Hepatocyte (in vitro differentiated cells): ENCODE measurements at regions not wholly inside any gene's neighbourhood (a gene's known extent, or its start where the extent isn't known, plus 50 kb on each side); places are given as distances from the start of the nearest gene placed in this dataset.

ENCODE experiments used
- EZH2 ChIP-seq: fragments of 200-600 bp; sonication (generic); IDR thresholded peaks from 2 replicates; pipeline ENCODE4 v1.6.1; 2016; ENCODE audit warnings: antibody characterized with exemption, mild to moderate bottlenecking, borderline replicate concordance
- EZH2phosphoT487 ChIP-seq: fragments of 200-600 bp; sonication (generic); IDR thresholded peaks from one replicate; pipeline ENCODE4 v1.6.1; 2018; ENCODE audit warnings: antibody characterized with exemption, mild to moderate bottlenecking, low read depth, moderate library complexity; ENCODE audit not compliant: unreplicated experiment, severe bottlenecking
- TF ChIP-seq, protein P1 (sequence below): fragments of 200-600 bp; sonication (generic); IDR thresholded peaks from 2 replicates; pipeline ENCODE4 v1.5.1; 2016; ENCODE audit warnings: antibody characterized with exemption, mild to moderate bottlenecking; ENCODE audit not compliant: poor library complexity

DNA sequence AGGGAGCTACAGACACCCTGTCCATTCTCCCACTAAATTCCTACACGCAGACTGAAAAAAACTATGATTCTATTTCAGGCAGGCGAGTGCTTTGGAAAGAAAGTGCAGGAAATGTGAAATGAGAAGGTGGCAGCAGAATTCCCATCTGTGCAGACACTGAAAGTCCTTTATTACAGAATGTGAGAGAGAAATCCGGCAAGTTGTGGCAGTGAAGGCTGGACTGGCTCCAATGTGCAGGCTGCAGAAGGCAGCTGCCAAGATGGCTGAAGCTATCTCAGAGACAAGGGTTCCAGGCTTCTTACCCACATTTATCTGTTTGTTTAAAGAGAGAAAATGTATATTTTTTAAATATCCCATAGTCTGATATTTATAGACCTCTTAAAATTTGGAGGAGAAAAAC is 161.8 kb upstream of the VLDLR start:
- TF ChIP-seq, protein P1, sequence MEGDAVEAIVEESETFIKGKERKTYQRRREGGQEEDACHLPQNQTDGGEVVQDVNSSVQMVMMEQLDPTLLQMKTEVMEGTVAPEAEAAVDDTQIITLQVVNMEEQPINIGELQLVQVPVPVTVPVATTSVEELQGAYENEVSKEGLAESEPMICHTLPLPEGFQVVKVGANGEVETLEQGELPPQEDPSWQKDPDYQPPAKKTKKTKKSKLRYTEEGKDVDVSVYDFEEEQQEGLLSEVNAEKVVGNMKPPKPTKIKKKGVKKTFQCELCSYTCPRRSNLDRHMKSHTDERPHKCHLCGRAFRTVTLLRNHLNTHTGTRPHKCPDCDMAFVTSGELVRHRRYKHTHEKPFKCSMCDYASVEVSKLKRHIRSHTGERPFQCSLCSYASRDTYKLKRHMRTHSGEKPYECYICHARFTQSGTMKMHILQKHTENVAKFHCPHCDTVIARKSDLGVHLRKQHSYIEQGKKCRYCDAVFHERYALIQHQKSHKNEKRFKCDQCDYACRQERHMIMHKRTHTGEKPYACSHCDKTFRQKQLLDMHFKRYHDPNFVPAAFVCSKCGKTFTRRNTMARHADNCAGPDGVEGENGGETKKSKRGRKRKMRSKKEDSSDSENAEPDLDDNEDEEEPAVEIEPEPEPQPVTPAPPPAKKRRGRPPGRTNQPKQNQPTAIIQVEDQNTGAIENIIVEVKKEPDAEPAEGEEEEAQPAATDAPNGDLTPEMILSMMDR = no peak
- TF ChIP-seq EZH2phosphoT487 (no peak), EZH2 (no peak)
